Liver (tissue), 8 donors: ENCODE measurements at regions not wholly inside any gene's neighbourhood (a gene's known extent, or its start where the extent isn't known, plus 50 kb on each side); places are given as distances from the start of the nearest gene placed in this dataset.
"Not testable (repeated sequence)": the region's sequence is repeated elsewhere in the genome, so short reads cannot be mapped to it uniquely, and the experiment has no call there.

Experiments used
- DNase-seq: peaks from one replicate; pipeline ENCODE4 v3.0.0-alpha.2; 2017; ENCODE audit warnings: low spot score
- H3K27ac ChIP-seq, 2 donors: one replicate each; pipeline ENCODE4 v1.7.0; 2013; ENCODE audit warnings: inconsistent platforms in 2 of 2, low read length in 2 of 2, control low read depth in 1 of 2, low read depth in 1 of 2, mild to moderate bottlenecking in 1 of 2
- H3K27me3 ChIP-seq, 4 donors: one replicate each; pipeline versions ENCODE4 v1.6.1 to v1.7.0; 2013; ENCODE audit warnings: low read length in 3 of 4, inconsistent platforms in 1 of 4, mild to moderate bottlenecking in 1 of 4, moderate library complexity in 1 of 4; ENCODE audit not compliant: control insufficient read depth in 4 of 4, insufficient read depth in 4 of 4
- H3K36me3 ChIP-seq, 4 donors: one replicate each; pipeline versions ENCODE4 v1.6.1 to v1.7.0; 2013; ENCODE audit warnings: low read length in 3 of 4, mild to moderate bottlenecking in 3 of 4, low read depth in 1 of 4, moderate library complexity in 1 of 4; ENCODE audit not compliant: control insufficient read depth in 4 of 4, insufficient read depth in 3 of 4
- H3K4me1 ChIP-seq, 4 donors: one replicate each; pipeline versions ENCODE4 v1.6.1 to v1.7.0; 2013; ENCODE audit warnings: low read length in 3 of 4, mild to moderate bottlenecking in 3 of 4, moderate library complexity in 1 of 4; ENCODE audit not compliant: control insufficient read depth in 4 of 4, insufficient read depth in 4 of 4
- H3K4me3 ChIP-seq, 3 donors: one replicate each; pipeline versions ENCODE4 v1.6.1 to v1.7.0; 2013; ENCODE audit warnings: low read length in 3 of 3, control low read depth in 1 of 3, low read depth in 1 of 3, mild to moderate bottlenecking in 1 of 3
- H3K9ac ChIP-seq, 2 donors: one replicate each; pipeline ENCODE4 v1.7.0; 2013; ENCODE audit warnings: low read length in 2 of 2, mild to moderate bottlenecking in 2 of 2, moderate library complexity in 2 of 2, control low read depth in 1 of 2, low read depth in 1 of 2
- H3K9me3 ChIP-seq, 4 donors: one replicate each; pipeline versions ENCODE4 v1.6.1 to v1.7.0; 2013; ENCODE audit warnings: low read length in 3 of 4; ENCODE audit not compliant: control insufficient read depth in 4 of 4
- ATF3 ChIP-seq: IDR thresholded peaks from 2 replicates; pipeline ENCODE4 v1.6.1; 2016; ENCODE audit warnings: antibody characterized with exemption
- CTCF ChIP-seq: fragments of 150-350 bp; IDR thresholded peaks from 2 replicates; pipeline ENCODE4 v1.5.1; 2017; ENCODE audit warnings: improper control_type of control experiment, low read depth, low read length; ENCODE audit not compliant: missing input control
- EGR1 ChIP-seq, 2 donors: IDR thresholded peaks; 2 replicates each; pipeline ENCODE4 v1.6.1; 2016 to 2018; ENCODE audit warnings: antibody characterized with exemption in 2 of 2, low read depth in 2 of 2
- FOXA1 ChIP-seq: IDR thresholded peaks from 2 replicates; pipeline ENCODE4 v1.6.1; 2016; ENCODE audit warnings: antibody characterized with exemption
- FOXA2 ChIP-seq: IDR thresholded peaks from 2 replicates; pipeline ENCODE4 v1.6.1; 2016; ENCODE audit warnings: antibody characterized with exemption
- GABPA ChIP-seq, 2 donors: IDR thresholded peaks in 1 of 2; conservative IDR thresholded peaks in 1 of 2; 2 replicates each; pipeline ENCODE4 v1.6.1; 2016; ENCODE audit warnings: antibody characterized with exemption in 2 of 2, mild to moderate bottlenecking in 1 of 2, moderate library complexity in 1 of 2
- HNF4A ChIP-seq, 2 donors: conservative IDR thresholded peaks; 2 replicates each; pipeline ENCODE4 v1.6.1; 2016; ENCODE audit warnings: antibody characterized with exemption in 2 of 2, mild to moderate bottlenecking in 2 of 2
- HNF4G ChIP-seq: IDR thresholded peaks from 2 replicates; pipeline ENCODE4 v1.6.1; 2016; ENCODE audit warnings: antibody characterized with exemption
- JUND ChIP-seq, 2 donors: IDR thresholded peaks; 2 replicates each; pipeline ENCODE4 v1.6.1; 2016; ENCODE audit warnings: antibody characterized with exemption in 2 of 2
- MAX ChIP-seq: IDR thresholded peaks from 2 replicates; pipeline ENCODE4 v1.6.1; 2016; ENCODE audit warnings: antibody characterized with exemption
- NR2F2 ChIP-seq: IDR thresholded peaks from 2 replicates; pipeline ENCODE4 v1.6.1; 2016; ENCODE audit warnings: antibody characterized with exemption
- RAD21 ChIP-seq, 2 donors: IDR thresholded peaks; 2 replicates each; pipeline ENCODE4 v1.6.1; 2016; ENCODE audit warnings: antibody characterized with exemption in 2 of 2, mild to moderate bottlenecking in 2 of 2
- REST ChIP-seq: IDR thresholded peaks from 2 replicates; pipeline ENCODE4 v1.6.1; 2016; ENCODE audit warnings: antibody characterized with exemption, mild to moderate bottlenecking
- RXRA ChIP-seq, 2 donors: IDR thresholded peaks; 2 replicates each; pipeline ENCODE4 v1.6.1; 2017 to 2018; ENCODE audit warnings: antibody characterized with exemption in 2 of 2, mild to moderate bottlenecking in 1 of 2
- SP1 ChIP-seq: IDR thresholded peaks from 2 replicates; pipeline ENCODE4 v1.6.1; 2018; ENCODE audit warnings: antibody characterized with exemption, mild to moderate bottlenecking
- TAF1 ChIP-seq: conservative IDR thresholded peaks from 2 replicates; pipeline ENCODE4 v1.6.1; 2016; ENCODE audit warnings: antibody characterized with exemption, mild to moderate bottlenecking
- YY1 ChIP-seq: IDR thresholded peaks from 2 replicates; pipeline ENCODE4 v1.6.1; 2016; ENCODE audit warnings: antibody characterized with exemption, mild to moderate bottlenecking
- ZBTB33 ChIP-seq: IDR thresholded peaks from 2 replicates; pipeline ENCODE4 v1.6.1; 2016; ENCODE audit warnings: antibody characterized with exemption
- WGBS: extraction: QIAGEN DNeasy Blood & Tissue Kit; methylation state at CpG from one replicate; pipeline ENCODE4 v1.1.7; 2013; 5-methylcytosine and 5-hydroxymethylcytosine counted together
- donor health status: healthy.
- donor health status: healthy.
- donor health status: healthy.
- donor health status: healthy.
- donor health status: healthy.

- 83% methylated on average over 11 of the region's 11 CpGs for WGBS
Observed at GRCh38 chr20:47897461-47897860, 112.2 kb upstream of the SULF2 start.

GRCh38 chr20:47892681-47893080 is 107.4 kb upstream of the SULF2 start:
- DNase-seq, H3K9me3 ChIP-seq, H3K36me3 ChIP-seq, H3K27me3 ChIP-seq, H3K4me1 ChIP-seq, H3K27ac ChIP-seq, H3K4me3 ChIP-seq, H3K9ac ChIP-seq: not testable (repeated sequence)
- 89% methylated on average over 4 of the region's 9 CpGs for WGBS

More at GRCh38 chr20:47897461-47897860, 112.2 kb upstream of the SULF2 start:
- Histone ChIP-seq H3K36me3 (no peaks in the 10 kb centered on the region), H3K27ac (no peak overlapping the region), H3K9ac (no peak overlapping the region), H3K4me1 (no peaks in the 10 kb centered on the region), H3K9me3 (no peaks in the 10 kb centered on the region), H3K4me3 (no peak overlapping the region), H3K27me3 (no peaks in the 10 kb centered on the region)
- no peak for DNase-seq
- no peak for TF ChIP-seq SP1
- no peak for TF ChIP-seq CTCF
- no peak for TF ChIP-seq JUND (IDR thresholded peaks at IDR 0.05)
- TF ChIP-seq GABPA (IDR thresholded peaks at IDR 0.05 in 1 of 2, conservative IDR thresholded peaks at IDR 0.05 in 1 of 2) = no peak
- no peak for TF ChIP-seq TAF1
- no peak for TF ChIP-seq HNF4A (conservative IDR thresholded peaks at IDR 0.05)
- no peak for TF ChIP-seq REST
- no peak for TF ChIP-seq ATF3
- TF ChIP-seq FOXA2 = no peak
- no peak for TF ChIP-seq EGR1 (IDR thresholded peaks at IDR 0.05; ENCODE audit: low read depth in 2 of 2)
- TF ChIP-seq ZBTB33 = no peak
- no peak for TF ChIP-seq HNF4G
- no peak for TF ChIP-seq MAX
- no peak for TF ChIP-seq FOXA1
- TF ChIP-seq RXRA (IDR thresholded peaks at IDR 0.05) = no peak
- TF ChIP-seq YY1 = no peak
- no peak for TF ChIP-seq NR2F2
- no peak for TF ChIP-seq RAD21 (IDR thresholded peaks at IDR 0.05)

- WGBS = 93% methylated on average over 5 of the region's 5 CpGs
- H3K36me3 ChIP-seq, H3K27me3 ChIP-seq, DNase-seq, H3K4me3 ChIP-seq, H3K9ac ChIP-seq, H3K9me3 ChIP-seq, H3K27ac ChIP-seq, H3K4me1 ChIP-seq: not testable (repeated sequence)
Observed at GRCh38 chr20:47890708-47891107, 105.4 kb upstream of the SULF2 start.

GRCh38 chr20:47889751-47890150 is 104.5 kb upstream of the SULF2 start:
- not testable (repeated sequence) for H3K27me3 ChIP-seq, H3K4me3 ChIP-seq, H3K9me3 ChIP-seq, H3K36me3 ChIP-seq, H3K4me1 ChIP-seq, DNase-seq, H3K27ac ChIP-seq, H3K9ac ChIP-seq
- WGBS = 76% methylated on average over 12 of the region's 12 CpGs
